ENCODE measurements at regions not wholly inside any gene's neighbourhood (a gene's known extent, or its start where the extent isn't known, plus 50 kb on each side); places are given as distances from the start of the nearest gene placed in this dataset.

DNA sequence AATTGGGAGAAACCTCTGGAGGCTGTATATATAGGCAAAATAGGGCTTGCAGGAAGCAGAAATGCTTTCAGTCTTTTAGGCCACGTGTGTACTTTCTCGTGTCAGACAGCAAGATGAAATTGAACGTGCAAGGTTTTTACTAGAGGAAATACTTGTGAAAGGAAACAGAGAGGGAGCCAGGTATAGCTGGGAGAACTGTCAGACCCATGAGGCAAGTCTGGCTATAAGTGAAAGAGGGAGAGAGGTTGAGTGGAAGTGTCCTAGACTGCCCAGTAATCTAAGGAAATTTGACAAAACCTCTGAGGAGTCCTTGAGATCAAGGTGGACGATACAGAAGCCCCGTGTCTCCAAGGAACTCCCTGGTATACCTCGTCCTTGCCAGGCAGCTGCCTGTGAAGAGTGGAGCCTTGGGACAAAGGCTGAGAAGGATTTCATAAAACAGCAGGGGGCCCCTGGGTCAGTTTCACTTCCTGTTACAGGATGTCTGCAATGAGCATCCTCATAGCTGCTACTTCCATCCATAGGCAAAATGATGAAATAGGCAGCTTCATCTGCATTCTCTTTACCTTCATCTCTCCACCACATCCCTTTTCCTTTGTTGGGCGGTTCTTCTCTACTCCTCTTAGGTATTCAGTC lies 114.4 kb upstream of the MAP3K7 start:
- TF ChIP-seq, protein P1, sequence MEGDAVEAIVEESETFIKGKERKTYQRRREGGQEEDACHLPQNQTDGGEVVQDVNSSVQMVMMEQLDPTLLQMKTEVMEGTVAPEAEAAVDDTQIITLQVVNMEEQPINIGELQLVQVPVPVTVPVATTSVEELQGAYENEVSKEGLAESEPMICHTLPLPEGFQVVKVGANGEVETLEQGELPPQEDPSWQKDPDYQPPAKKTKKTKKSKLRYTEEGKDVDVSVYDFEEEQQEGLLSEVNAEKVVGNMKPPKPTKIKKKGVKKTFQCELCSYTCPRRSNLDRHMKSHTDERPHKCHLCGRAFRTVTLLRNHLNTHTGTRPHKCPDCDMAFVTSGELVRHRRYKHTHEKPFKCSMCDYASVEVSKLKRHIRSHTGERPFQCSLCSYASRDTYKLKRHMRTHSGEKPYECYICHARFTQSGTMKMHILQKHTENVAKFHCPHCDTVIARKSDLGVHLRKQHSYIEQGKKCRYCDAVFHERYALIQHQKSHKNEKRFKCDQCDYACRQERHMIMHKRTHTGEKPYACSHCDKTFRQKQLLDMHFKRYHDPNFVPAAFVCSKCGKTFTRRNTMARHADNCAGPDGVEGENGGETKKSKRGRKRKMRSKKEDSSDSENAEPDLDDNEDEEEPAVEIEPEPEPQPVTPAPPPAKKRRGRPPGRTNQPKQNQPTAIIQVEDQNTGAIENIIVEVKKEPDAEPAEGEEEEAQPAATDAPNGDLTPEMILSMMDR (IDR thresholded peaks at IDR 0.05; ENCODE audit: low read depth, low read length) = no peak
- no peak for TF ChIP-seq POLR2A (IDR thresholded peaks at IDR 0.05; ENCODE audit: extremely low read depth, insufficient read length)
- TF ChIP-seq, protein P2, sequence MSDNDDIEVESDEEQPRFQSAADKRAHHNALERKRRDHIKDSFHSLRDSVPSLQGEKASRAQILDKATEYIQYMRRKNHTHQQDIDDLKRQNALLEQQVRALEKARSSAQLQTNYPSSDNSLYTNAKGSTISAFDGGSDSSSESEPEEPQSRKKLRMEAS (IDR thresholded peaks at IDR 0.05; ENCODE audit: low read depth, low read length) = no peak
- no peak for TF ChIP-seq MYC (IDR thresholded peaks at IDR 0.05; ENCODE audit: low read depth, low read length)
